Smooth muscle cell (in vitro differentiated cells): ENCODE measurements at regions not wholly inside any gene's neighbourhood (a gene's known extent, or its start where the extent isn't known, plus 50 kb on each side); places are given as distances from the start of the nearest gene placed in this dataset.

Source experiments
- DNase-seq: peaks from one replicate; lab custom pipeline; 2025; ENCODE audit not compliant: unreplicated experiment; lab: John Stamatoyannopoulos, UW
- H2AFZ ChIP-seq: fragments of 200-600 bp; sonication (generic); 2 replicates; pipeline ENCODE4 v1.6.0; 2016; ENCODE audit warnings: antibody characterized with exemption, low read depth, mild to moderate bottlenecking
- H3F3A ChIP-seq: fragments of 200-600 bp; sonication (generic); 2 replicates; pipeline ENCODE4 v1.6.0; 2017; ENCODE audit warnings: antibody characterized with exemption, low read depth
- H3K27ac ChIP-seq: fragments of 200-600 bp; sonication (generic); 2 replicates; pipeline ENCODE4 v1.5.1; 2016; ENCODE audit warnings: low read depth, mild to moderate bottlenecking
- H3K27me3 ChIP-seq: fragments of 200-600 bp; sonication (generic); 2 replicates; pipeline ENCODE4 v1.6.1; 2016; ENCODE audit warnings: low read depth, mild to moderate bottlenecking
- H3K36me3 ChIP-seq: fragments of 200-600 bp; sonication (generic); 2 replicates; pipeline ENCODE4 v1.5.1; 2016; ENCODE audit warnings: low read depth
- H3K4me1 ChIP-seq: fragments of 200-600 bp; sonication (generic); 2 replicates; pipeline ENCODE4 v1.5.1; 2016; ENCODE audit warnings: low read depth
- H3K4me2 ChIP-seq: fragments of 200-600 bp; sonication (generic); 2 replicates; pipeline ENCODE4 v1.6.0; 2016; ENCODE audit warnings: mild to moderate bottlenecking
- H3K4me3 ChIP-seq: fragments of 200-600 bp; sonication (generic); 2 replicates; pipeline ENCODE4 v1.5.1; 2016; ENCODE audit warnings: mild to moderate bottlenecking
- H3K79me2 ChIP-seq: fragments of 200-600 bp; sonication (generic); 2 replicates; pipeline ENCODE4 v1.6.0; 2016; ENCODE audit warnings: low read depth, mild to moderate bottlenecking
- H3K9ac ChIP-seq: fragments of 200-600 bp; sonication (generic); 2 replicates; pipeline ENCODE4 v1.6.0; 2016; ENCODE audit warnings: low read depth
- H3K9me3 ChIP-seq: fragments of 200-600 bp; sonication (generic); replicated peaks from 2 replicates; pipeline ENCODE4 v1.5.1; 2016; ENCODE audit warnings: low read depth
- H4K20me1 ChIP-seq: fragments of 200-600 bp; sonication (generic); 2 replicates; pipeline ENCODE4 v1.6.0; 2016; ENCODE audit warnings: low read depth
- CTCF ChIP-seq: fragments of 200-600 bp; sonication (generic); IDR thresholded peaks from 2 replicates; pipeline ENCODE4 v1.5.1; 2017; ENCODE audit warnings: borderline replicate concordance, mild to moderate bottlenecking, antibody characterized with exemption; ENCODE audit not compliant: insufficient read depth, poor library complexity, severe bottlenecking
- WGBS: methylation state at CpG from one replicate; pipeline ENCODE4 v1.1.7; 2016; ENCODE audit warnings: low lambda C conversion rate; 5-methylcytosine and 5-hydroxymethylcytosine counted together

- Histone ChIP-seq H3K27me3 (no peaks in the 10 kb centered on the region), H3K9me3 (no peaks in the 10 kb centered on the region), H3K27ac (no peak overlapping the region), H3F3A (no peaks in the 10 kb centered on the region), H3K4me2 (no peak overlapping the region), H3K36me3 (no peaks in the 10 kb centered on the region), H3K9ac (no peak overlapping the region), H2AFZ (no peak overlapping the region), H3K79me2 (no peaks in the 10 kb centered on the region), H3K4me1 (peaks cover 18% of the 10 kb centered on the region), H4K20me1 (no peaks in the 10 kb centered on the region), H3K4me3 (no peak overlapping the region)
- no peak for TF ChIP-seq CTCF
- DNase-seq = no peak
- WGBS = 21% methylated on average over 1 of the region's 1 CpG
Measured at GRCh38 chr9:23539311-23539710, 286.7 kb downstream of the ELAVL2 start.

GRCh38 chr9:23541976-23542375 lies 284.1 kb downstream of the ELAVL2 start:
- TF ChIP-seq CTCF = no peak
- H3K36me3 ChIP-seq = no peaks in the 10 kb centered on the region
- H3K4me3 ChIP-seq = no peak overlapping the region
- H3K4me1 ChIP-seq = peaks cover 12% of the 10 kb centered on the region
- no peaks in the 10 kb centered on the region for H3K9me3 ChIP-seq
- WGBS = 98% methylated on average over 2 of the region's 2 CpGs
- no peak for DNase-seq
- no peak overlapping the region for H3K27ac ChIP-seq
- H3K9ac ChIP-seq = no peak overlapping the region
- H2AFZ ChIP-seq = no peak overlapping the region
- H3K79me2 ChIP-seq = no peaks in the 10 kb centered on the region
- no peak overlapping the region for H3K4me2 ChIP-seq
- H4K20me1 ChIP-seq = no peaks in the 10 kb centered on the region
- H3F3A ChIP-seq = no peaks in the 10 kb centered on the region
- H3K27me3 ChIP-seq = no peaks in the 10 kb centered on the region

DNA sequence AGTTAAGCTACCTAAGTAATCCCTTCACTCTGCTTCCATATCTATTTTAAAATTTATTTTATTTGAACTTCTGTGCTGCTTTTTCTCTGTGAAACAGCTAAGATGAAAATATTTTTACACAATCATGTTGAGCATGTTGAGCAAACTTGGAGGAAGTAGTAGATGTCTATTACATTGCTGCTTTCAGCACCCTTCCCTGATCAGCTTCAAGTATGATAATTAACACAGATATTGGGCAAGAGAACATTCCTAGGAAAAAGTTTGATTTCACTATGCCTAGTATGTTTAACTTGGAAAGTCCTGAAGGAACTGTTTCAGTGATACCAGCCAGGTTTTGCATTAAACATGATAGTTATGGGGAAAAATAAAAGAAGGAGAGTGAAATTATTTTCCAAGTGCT lies 283.6 kb downstream of the ELAVL2 start:
- Histone ChIP-seq H3K4me1 (peaks cover 7% of the 10 kb centered on the region), H3K79me2 (no peaks in the 10 kb centered on the region), H3K27me3 (no peaks in the 10 kb centered on the region), H3F3A (no peaks in the 10 kb centered on the region), H3K36me3 (no peaks in the 10 kb centered on the region), H3K9ac (no peak overlapping the region), H4K20me1 (no peaks in the 10 kb centered on the region), H3K9me3 (no peaks in the 10 kb centered on the region), H3K4me3 (no peak overlapping the region), H3K27ac (no peak overlapping the region), H2AFZ (no peak overlapping the region), H3K4me2 (no peak overlapping the region)
- TF ChIP-seq CTCF = no peak
- DNase-seq = no peak

DNA sequence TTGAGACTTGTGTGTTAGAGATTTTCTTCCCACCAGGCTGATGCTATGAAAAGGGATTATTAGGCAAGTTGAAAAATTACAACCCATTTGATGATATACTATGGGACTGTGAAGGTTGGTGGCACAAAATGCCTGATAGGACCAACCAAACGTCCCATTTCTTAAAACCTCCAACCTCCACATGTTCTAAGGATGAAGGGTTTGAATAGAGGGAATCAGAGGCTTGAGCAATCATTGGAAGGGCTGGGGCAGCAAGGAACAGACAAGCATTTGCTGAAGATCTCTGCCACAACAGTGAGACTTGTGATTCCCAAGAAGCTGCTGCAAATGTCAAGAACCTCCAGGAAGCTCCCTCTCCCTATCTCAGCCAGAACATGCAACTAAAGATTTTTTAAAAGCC lies 283.1 kb downstream of the ELAVL2 start:
- Histone ChIP-seq H3K36me3 (no peaks in the 10 kb centered on the region), H3K4me1 (peaks cover 7% of the 10 kb centered on the region), H3K79me2 (no peaks in the 10 kb centered on the region), H3K4me3 (no peak overlapping the region), H2AFZ (no peak overlapping the region), H4K20me1 (no peaks in the 10 kb centered on the region), H3F3A (no peaks in the 10 kb centered on the region), H3K9me3 (no peaks in the 10 kb centered on the region), H3K27ac (no peak overlapping the region), H3K9ac (no peak overlapping the region), H3K4me2 (no peak overlapping the region), H3K27me3 (no peaks in the 10 kb centered on the region)
- TF ChIP-seq CTCF = no peak
- WGBS = 70% methylated on average over 1 of the region's 1 CpG
- DNase-seq = no peak
